GM19324 (cell line): ENCODE measurements at regions not wholly inside any gene's neighbourhood (a gene's known extent, or its start where the extent isn't known, plus 50 kb on each side); places are given as distances from the start of the nearest gene placed in this dataset.
A peak's percentile ranks its signal among the peaks of the same experiment; 100 is the strongest.

Experiments used
- ATAC-seq: cut with Tn5 transposase; IDR thresholded peaks from one replicate; pipeline ENCODE4 v1.9.1; 2021; ENCODE audit warnings: mild to moderate bottlenecking, moderate library complexity; ENCODE audit not compliant: unreplicated experiment, low FRiP score

DNA sequence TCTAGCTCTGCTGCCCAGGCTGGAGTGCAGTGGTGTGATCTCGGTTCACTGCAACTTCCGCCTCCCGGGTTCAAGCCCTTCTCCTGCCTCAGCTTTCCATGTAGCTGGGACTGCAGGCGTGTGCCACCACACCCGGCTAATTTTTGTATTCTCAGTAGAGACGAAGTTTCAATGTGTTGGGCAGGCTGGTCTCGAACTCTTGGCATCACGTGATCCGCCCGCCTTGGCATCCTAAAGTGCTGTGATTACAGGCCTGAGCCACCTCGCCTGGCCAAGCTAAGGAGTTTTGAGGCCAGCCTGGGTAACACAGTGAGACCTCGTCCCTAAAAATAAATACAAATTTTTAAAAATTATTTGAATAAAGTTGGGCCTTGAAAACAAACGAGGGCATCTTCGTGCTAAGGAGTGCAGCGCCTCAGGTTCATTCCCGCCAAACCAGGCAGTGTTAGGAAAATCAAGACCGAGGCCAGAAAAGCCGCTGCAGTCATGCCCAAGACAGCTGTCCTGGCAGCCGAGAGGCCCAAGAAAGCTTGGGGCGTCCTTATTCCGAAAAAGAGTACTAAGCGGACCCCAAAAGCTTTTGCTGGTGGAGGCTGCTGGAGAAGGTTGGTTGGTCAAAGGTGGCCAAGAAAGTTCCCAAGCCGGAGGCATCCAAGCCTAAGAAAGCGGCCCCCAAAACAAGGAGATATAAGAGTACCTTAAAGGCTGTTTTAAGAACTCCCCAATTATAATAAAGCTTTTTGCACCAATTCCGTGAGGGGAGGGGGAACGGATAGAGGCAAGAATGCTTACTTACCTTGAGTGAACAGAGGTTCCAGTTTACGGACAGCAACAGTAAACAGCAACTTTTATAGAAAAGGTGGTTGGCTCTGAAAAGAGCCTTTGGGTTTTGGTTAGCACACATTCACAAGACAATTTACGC, 109.0 kb downstream of the HFE start:
- ATAC-seq, result no peak

DNA sequence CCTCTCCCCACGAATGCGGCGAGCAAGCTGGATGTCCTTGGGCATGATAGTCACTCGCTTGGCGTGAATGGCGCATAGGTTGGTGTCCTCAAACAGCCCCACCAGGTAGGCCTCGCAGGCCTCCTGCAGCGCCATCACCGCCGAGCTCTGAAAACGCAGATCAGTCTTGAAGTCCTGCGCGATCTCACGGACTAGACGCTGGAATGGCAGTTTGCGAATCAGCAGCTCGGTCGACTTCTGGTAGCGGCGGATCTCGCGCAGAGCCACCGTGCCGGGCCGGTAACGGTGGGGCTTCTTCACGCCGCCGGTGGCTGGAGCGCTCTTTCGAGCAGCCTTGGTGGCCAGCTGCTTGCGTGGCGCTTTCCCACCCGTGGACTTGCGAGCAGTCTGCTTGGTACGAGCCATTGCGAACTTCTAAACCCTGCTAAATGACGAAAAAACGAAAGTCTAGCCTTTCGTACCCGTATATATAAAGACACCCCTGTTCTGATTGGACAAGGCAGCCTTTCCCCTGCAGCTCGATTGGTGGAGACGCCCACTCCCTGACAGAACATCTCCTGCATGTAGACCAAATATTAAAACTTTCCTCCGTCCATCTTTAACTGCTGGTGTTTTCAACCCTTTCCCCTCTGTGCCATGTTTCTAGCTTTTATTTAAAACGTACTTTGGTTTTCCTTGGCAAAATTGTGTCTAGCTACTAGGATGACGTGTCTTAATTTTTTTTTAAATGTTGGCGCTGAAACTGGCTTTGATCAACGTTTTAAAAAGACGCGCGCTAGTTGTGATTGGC, 109.8 kb downstream of the HFE start:
- ATAC-seq, result peak; percentile 33

DNA sequence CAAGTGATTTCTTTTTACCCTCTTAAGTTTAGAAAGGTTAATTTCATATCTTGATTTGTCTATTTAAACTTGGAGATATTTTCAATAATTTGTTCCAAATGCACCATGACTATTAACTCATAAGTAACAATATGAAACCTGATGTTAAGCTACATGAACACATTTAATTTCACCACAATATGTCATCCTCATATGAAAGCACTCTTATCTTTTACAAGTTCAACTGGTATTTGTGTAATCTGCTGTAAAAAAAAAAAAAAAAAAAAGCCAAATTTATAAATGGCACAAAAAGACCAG, 110.4 kb downstream of the HFE start:
- no peak for ATAC-seq

DNA sequence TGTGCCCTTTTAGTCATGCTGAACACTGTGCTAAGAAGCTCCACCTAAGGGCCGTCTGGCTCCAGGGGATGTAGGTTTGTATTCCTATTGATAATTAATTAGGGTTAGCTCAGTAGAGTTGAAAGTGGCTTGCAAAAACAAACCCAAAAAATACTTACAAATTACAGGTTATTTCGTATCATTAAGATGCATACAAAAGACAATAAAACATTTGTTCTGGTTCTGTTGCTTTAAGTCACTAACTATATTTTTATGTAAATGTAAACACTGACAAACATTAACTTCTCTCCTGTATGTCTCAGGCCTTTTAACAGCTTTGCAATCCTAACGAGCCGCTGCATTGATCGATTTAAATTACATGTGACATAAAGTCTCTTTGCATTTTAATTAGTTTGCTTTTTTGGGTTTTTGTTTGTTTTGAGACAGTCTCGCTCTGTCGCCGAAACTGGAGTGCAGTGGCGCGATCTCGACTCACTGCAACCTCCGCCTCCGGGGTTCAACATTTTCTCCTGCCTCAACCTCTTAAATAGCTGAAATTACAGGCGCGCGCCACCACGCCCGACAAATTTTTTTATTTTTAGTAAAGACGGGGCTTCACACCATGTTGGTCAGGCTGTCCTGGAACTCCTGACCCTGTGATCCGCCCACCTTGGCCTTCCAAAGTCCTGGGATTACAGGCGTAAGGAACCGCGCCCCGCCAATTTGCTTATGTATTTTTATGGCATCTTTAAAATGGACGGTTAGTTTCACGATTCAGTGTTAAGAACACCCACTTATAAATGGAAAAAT, 110.9 kb downstream of the HFE start:
- ATAC-seq, result no peak

DNA sequence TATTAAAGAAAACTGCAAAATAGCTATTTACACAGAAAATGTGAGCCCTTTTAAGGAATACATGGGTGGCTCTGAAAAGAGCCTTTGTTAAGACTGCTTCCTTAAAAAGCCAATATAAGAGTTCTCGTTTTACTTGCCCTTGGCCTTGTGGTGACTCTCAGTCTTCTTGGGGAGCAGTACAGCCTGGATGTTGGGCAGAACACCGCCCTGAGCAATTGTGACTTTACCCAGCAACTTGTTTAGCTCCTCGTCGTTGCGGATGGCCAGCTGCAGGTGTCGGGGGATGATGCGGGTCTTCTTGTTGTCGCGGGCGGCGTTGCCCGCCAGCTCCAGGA, 111.5 kb downstream of the HFE start:
- peak; percentile 4 for ATAC-seq

DNA sequence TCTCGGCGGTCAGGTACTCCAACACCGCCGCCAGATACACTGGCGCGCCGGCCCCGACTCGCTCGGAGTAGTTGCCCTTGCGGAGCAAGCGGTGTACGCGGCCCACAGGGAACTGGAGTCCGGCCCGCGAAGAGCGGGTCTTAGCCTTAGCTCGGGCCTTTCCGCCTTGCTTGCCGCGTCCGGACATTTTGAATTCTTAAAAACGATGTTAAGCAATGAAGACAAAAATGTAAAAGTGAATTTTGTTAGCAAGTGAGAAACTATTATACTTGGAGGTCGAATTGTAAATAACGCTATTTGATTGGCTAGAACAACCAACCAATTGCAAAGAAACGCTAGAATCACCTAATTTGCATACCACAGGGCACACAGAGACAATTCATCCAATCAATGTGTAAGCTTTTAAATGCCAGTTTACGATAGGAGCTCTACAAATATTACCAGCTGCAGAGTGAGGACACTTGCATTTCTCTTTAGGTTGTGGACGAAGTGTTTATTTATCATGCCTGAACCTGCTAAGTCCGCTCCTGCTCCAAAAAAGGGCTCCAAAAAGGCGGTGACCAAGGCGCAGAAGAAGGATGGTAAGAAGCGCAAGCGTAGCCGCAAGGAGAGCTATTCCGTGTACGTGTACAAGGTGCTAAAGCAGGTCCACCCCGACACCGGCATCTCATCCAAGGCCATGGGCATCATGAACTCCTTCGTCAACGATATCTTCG, 112.0 kb downstream of the HFE start:
- ATAC-seq, result peak; percentile 64

DNA sequence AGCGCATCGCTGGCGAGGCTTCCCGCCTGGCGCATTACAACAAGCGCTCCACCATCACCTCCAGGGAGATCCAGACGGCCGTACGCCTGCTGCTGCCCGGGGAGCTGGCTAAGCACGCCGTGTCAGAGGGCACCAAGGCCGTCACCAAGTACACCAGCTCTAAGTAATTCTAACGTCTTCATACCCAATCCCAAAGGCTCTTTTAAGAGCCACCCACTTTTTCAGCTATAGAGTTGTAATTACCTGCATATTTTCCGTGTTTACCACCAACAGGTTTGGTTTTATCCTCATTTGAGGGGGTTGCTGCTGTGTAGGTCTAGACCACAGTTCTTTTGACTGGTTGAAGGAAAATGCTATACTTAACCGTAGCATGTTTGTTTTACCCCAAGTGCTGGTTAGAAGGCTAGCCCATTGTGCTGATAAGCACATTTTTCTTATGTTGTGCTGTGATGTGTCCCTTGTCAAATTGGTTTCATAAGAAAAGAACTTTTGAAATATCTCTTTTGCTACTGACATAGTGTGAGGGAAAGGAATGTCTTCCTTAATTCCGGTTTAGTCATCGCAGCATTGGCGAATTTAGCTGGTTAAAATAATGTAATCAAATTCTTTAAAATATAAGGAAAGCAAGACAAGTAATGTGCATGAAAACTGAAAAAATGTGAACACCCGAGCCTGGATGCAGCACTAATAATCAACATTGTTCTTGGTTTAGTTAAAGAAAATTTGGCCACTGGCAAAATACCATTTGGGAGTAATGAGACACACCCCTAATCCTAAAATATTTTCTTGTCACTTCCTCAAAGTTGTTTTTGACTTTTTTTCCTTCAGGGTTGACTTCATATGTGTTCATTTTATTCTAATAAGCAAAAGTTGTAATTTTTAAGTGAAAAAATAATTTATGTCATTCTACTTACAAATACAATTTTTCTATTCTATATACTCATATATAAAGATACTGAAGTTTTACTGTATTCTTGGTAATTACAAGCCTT, 112.8 kb downstream of the HFE start:
- no peak for ATAC-seq

DNA sequence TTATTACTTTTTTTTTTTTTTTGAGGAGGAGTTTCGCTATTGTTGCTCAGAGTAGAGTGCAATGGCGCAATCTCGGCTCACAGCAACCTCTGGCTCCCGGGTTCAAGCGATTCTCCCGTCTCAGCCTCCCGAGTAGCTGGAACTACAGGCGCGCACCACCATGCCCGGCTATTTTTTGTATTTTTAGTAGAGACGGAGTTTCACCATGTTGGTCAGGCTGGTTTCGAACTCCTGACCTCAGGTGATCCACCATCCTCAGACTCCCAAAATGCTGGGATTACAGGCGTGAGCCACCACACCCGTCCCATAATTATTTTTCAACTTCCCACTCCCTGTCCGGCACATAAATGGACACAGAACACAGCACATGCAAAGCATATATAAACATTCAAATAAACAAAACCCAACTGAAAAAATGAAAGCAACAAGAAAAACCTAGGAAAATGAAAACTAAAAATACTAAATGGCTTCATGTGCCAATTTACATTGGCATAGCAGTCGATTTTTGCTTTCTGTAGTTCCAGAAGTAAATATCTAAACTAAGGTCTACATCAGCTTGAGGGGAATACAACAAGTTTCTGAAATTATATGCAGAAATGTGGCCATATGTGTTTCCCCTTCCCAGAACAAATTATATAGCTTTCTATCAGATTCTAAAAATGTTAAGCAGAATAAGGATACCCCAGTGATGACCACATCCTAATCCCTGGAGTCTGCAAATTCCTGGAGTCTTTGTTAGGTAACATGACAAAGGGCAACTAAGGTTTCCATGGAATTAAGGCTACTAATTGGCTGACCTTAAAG, 113.9 kb downstream of the HFE start:
- no peak for ATAC-seq

DNA sequence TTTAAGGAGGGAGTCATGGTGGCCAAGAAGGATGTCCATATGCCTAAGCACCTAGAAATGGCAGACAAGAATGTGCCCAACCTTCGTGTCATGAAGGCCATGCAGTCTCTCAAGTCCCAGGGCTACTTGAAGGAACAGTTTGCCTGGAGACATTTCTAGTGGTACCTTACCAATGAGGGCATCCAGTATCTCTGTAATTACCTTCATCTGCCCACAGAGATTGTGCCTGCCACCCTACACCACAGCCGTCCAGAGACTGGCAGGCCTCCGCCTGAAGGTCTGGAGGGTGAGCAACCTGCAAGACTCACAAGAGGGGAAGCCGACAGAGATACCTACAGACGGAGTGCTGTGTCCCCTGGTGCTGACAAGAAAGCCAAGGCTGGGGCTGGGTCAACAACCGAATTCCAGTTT, 115.0 kb downstream of the HFE start:
- no peak for ATAC-seq

DNA sequence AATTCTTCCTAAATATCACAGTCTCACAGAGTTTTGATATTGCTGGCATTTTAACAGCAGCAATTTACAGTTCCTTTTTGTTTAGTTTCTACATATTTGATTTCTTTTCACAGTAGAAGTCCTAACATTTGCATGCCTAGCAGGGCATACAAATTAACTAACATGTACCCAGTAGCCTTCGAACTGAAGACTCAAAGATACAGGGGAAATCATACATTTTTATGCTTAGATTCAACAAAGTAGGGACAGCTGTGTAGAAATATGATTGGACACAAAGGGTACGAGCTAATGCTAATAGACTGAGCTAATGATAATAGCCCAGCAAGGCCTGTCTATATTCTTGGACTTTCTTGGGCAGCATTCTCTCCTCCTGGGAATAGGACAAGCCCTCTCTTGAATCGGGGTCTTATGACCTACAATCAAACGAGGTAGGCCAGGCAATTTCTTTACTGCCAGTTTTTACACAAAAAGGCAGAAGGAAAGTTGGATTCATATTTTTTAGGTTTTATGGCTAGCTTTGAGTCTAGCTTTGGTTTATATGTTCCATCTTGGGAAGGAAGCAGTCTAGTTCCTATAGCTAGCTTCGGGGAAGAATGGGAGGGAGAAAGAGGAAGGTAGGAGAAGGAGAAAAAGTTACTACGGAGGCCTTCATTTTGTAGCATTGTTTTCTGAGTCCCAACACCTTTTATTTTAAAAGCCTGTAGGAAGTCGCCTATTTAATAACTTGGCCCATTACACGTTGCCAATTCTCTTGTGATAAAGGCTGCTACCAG, 115.8 kb downstream of the HFE start:
- ATAC-seq, result no peak

DNA sequence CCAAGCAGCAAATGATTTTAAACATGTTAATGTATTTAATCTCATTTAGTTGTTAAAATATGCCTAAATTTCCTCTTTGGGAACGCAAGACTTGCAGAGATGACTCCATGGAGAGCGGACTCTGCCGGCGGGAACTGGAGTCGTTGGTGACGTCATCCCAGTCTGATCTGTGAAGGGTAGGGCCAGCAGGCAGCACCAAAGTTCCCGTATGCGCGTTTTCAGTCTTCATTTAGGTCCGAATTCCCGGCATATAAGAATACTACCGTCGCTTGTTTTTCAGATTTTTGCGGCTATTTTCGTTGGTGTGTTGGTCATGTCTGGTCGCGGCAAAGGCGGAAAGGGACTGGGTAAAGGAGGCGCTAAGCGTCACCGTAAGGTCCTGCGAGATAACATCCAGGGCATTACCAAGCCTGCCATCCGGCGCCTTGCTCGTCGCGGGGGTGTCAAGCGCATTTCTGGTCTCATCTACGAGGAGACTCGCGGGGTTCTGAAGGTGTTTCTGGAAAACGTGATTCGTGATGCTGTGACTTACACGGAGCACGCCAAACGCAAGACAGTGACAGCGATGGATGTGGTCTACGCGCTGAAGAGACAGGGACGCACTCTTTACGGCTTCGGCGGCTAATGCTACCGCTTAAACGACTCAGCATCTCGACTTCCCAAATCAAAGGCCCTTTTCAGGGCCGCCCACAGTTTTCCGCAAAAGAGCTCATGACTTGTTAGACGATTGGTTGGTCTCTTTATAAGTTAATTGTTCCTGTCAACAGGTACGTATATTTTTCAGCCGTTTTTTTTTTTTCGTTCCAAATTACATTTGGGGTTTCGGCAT, 117.3 kb downstream of the HFE start:
- peak; percentile 53 for ATAC-seq

DNA sequence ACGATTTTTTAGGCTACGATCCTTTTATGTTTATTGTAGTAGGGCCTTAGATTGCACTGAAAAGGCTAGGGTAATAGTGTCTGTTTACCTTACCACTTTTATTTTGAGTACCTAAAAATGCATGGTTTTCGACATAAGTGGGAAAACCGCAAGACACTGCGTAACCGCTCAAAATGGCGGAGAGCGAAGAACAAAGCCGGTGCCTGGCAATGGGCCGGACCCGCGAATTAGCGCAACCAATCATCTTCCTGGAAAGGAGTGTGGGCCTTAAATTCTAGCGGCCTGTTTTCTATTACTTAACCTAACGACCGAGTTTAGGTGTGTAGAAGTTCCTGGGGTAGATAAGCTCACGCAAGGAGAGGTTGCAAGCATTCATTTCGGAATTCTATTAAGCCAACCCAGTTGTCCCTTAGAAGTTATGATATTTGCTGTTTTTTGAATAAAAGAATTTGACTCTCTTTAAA, 118.0 kb downstream of the HFE start:
- ATAC-seq, result peak; percentile 44

DNA sequence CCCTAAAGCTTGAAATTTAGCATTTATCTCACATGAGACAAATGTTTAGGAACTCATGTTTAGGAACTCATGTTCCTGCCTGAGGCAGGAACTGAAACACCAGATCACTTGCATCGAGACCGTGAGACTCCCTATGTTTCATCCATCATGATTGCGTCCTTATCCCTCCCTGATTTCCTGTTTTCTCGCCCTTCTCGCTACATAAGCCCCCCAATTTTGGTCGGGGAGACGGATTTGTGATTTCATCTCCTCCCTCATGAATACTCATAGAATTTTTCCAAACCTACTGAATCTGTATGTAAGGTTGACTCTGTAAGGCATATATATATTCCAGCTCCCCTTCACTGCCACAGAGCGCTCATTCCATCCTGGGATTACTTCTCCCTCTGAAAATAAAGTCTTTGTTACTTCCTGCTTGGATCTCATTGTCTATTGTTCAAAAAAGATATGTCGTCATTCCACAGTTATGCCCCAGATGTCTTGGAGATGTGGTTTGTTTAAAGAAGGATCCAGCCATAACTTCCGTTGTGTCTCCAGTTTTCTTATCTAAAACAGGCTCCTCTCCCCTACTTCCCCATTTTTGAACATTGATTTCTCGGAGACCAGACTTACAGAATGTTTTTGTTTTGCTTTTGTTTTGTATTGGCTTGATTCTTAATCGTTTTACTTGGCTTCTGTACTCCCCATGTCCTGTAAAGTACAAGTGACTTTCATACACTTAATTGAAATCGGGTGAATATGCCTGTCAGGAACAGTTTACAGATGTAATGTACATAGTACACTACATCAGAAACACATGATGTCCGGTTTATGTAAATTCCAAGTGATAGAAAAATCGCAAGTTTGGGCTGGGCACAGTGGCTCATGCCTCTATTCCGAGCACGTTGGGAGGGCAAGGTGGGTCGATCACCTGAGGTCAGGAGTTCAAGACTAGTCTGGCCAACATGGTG, 118.7 kb downstream of the HFE start:
- peak; percentile 15 for ATAC-seq

DNA sequence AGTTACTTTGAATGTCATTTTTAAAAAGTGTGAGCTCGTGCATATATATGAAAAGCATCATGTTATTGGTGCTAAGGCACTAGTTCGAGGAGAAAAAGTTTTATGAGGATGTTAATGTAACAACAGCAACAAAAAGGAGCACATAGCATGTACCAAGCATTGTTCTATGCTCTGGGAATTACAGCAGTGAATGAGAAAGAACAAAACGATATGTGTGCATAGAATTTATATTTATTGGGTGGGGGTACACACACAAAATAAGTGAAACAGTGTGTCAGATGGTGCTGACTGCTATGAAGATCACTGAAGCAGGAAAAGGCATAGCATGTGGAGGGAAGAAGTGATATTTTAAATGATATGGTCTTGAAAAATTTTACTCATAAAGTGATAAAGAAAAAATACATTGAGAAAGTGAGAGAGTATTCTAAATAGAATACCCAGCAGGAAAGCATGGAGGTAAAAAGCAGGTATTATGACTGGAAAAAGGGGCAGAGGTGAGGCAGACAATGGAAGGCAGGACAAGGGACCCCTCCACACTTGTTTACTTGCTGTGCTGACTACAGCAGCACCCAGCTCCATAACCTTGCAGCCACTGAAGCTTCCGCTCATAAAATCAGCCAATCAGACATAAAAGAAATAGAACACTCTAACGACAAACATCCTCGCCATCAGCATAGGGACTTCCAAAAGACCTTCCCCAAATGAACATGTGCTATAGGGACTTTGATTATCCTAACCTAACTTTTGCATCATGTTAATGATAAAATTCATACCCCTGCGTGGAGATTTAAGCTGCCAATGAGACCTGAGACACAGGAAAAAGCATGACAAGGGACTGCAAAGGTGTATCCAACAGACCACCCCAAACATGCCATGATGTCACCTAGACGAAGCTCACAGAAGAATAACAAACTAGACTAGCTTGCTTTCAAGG, 119.9 kb downstream of the HFE start:
- ATAC-seq, result no peak

DNA sequence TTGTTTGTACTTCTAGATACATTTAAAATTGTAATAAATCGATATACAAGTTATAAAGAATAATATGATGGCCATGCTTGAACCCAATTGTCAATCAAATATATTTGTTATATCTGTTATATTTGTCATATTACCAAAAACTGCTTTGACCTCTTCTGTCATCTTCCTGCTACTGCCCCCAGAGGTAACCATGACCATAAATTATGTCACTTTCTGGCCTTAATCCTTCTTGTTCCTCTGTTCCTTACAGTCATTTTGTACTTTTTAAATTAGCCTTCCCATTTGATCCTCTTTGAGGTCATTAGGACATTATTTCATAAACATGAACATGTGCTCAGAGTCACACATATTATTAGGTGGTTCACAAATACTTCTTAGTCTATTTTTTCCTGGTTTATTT, 124.7 kb downstream of the HFE start:
- no peak for ATAC-seq
